ENCODE measurements at regions not wholly inside any gene's neighbourhood (a gene's known extent, or its start where the extent isn't known, plus 50 kb on each side); places are given as distances from the start of the nearest gene placed in this dataset.
A peak's percentile ranks its signal among the peaks of the same experiment; 100 is the strongest.
"Not testable (repeated sequence)": the region's sequence is repeated elsewhere in the genome, so short reads cannot be mapped to it uniquely, and the experiment has no call there.

GRCh38 chr13:76594435-76594834 is 291.8 kb downstream of the KCTD12 start:
- ATAC-seq, result no peak
- intact Hi-C loops (cut with DNase I), result no loop called here
- no peak for DNase-seq

GRCh38 chr13:76586842-76587241 is 299.4 kb downstream of the KCTD12 start:
- ATAC-seq, result no peak

GRCh38 chr13:76579701-76580100 is 306.5 kb downstream of the KCTD12 start:
- no peak for ATAC-seq
- intact Hi-C loops (cut with DNase I), result no loop called here
- no peak for DNase-seq

More at GRCh38 chr13:76586842-76587241, 299.4 kb downstream of the KCTD12 start:
- intact Hi-C loops (cut with DNase I), result no loop called here
- no peak for DNase-seq

- ATAC-seq; DNase-seq; intact Hi-C loops (cut with DNase I): not testable (repeated sequence)
Observed at GRCh38 chr13:76575634-76576033, 310.6 kb downstream of the KCTD12 start.

DNA sequence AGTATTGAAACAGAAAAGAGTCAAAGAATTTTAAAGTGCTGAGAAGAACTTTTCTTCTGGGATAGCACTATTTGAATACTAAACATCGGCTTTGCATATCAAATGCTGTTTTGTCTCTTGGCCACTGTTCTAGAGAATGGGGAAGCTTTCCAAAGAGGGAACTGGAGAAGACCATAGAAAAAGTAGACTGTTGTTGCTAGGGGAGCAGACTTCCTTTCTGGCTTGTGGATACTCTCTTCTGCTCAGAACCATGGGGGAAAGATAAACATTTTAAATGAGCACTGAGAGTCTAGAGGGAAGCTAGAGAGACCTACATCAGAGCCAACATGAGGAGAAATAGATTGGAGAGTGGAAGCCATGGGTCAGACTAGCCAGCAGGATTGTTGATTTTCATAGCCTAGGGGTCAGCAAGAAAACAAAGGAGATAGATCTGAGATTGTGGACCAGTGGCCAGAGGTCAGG is 315.7 kb downstream of the KCTD12 start:
- DNase-seq (no peak), ATAC-seq (peak in 1 of 2 donors; percentile 19)
- intact Hi-C loops (cut with DNase I), result no loop called here

DNA sequence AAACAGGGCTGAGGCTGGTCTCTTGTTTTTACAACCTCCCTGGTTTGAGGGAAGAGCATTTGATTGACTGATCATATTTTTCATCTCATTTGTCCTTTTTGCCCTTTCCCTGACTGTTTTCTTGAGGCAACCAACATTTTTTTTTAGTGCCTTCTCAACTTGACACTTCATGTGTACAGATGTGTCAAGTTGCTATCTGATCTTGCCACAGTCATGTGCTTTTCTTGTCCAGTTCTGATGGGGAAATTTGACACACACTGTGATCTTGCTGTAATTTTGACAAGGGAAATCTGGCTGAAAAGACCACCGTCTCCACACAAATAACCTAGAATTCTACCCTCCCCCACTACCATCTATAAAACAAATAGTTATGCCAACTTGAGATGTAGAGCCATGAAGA is 329.6 kb downstream of the KCTD12 start:
- intact Hi-C loops (cut with DNase I), result no loop called here
- ATAC-seq (no peak), DNase-seq (no peak)

DNA sequence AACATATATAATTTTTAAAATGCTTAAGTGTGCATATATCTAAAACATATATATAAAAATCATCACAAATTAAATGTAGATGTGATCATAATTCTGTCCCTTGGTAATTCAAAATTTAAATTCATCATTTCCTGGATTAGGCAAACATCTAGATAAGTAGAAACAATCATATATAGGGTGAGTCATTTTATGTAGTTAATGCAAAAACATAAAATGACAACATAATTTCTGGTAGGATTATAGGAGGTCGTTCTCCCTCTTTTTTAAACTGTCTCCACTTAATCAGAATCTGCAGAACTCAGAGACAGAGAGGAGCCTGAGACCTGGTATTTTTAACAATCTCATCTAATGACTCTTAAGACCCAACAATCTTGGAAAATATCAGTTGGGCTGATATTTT is 333.4 kb downstream of the KCTD12 start:
- ATAC-seq, result no peak

GRCh38 chr13:76552041-76552772 is 334.0 kb downstream of the KCTD12 start:
- intact Hi-C loops (cut with DNase I), result no loop called here
- no peak for DNase-seq
- ATAC-seq, result no peak

More for the DNA sequence above, 333.4 kb downstream of the KCTD12 start:
- DNase-seq, result no peak
- intact Hi-C loops (cut with DNase I), result no loop called here

DNA sequence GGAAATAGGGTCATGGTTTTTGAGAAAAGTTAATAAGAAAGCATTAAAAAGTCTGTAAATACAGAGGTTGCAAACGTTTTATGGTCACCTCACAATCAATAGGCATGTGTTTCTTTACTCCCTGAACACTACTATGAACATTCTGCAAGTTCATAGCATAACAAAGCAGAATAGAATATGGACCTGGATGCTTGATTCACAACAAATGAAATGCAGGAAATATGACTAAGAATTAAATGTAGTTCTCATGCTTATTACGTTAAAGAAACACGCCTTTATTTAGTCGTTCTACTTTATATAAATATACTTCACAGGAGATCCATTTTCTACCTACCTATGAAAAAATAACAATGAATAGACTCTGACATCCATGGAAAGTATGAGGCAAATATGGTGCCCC is 344.0 kb downstream of the KCTD12 start:
- no peak for ATAC-seq
- DNase-seq, result no peak
- intact Hi-C loops (cut with DNase I), result no loop called here

- intact Hi-C loops (cut with DNase I), result no loop called here
- ATAC-seq (no peak), DNase-seq (no peak)
Observed at GRCh38 chr13:76538004-76538403, 348.2 kb downstream of the KCTD12 start.

DNA sequence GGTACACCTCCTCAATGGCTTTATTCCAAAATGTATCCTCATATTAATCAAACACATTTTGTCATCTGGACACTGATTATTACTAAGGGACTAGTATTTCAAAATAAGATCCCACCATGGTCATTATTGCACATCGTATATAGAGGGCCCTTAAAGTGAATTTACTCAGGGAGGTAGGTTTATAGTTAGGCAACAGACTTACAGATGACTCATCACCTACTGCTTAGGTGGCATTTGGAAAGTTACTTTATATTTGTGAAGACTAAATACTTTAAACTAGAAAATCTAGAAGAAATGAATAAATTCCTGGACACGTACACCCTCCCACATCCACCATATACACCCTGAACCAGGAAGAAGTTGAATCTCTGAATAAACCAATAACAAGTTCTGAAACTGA is 353.0 kb downstream of the KCTD12 start:
- intact Hi-C loops (cut with DNase I), result no loop called here
- DNase-seq, result no peak
- no peak for ATAC-seq

DNA sequence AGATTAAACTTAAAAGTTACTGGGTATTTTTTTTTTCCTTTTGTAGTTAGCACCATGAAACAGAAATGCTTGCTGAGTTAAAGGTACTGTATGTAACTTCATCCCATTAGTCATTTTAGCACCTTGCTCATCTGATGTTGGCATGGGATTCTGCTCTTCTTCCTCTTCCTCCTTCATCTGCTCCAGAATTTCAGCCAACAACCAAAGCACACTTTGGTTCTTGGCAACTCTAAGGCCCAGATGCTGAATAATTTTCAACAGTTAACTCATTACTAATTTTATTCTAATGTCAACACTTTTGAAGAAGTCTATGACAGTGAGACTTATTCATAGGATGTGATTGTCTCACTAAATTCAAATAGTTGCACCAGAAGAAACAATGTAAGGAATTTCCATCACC is 359.2 kb downstream of the KCTD12 start:
- DNase-seq, result no peak
- no peak for ATAC-seq
- intact Hi-C loops (cut with DNase I), result no loop called here

DNA sequence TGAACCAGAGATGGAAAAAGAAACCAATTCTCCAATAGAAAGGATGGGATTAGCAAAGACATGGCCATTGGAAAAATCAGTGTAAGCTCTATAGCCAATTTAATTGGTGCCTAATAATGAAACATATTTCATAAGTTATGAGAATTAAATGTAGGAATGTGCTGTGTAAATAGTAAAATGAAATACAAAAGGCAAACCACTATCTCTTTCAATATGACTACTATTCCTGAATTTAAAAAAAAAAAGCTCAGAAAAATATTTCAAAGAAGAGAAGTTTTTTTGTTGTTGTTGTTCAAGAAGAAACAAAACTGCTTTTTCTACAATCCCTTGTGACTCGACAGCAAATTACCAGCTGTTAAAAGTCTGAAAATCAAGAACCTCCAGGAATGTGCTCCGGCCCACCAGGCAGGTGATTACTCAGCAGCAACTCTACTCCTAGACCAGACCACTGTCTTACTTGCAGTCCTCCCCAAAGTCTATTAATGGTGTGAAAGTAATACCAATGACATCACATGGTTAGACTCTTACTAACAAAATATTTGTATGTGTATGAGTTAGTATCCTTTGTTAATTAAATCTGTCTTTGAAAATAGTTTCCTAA is 362.4 kb downstream of the KCTD12 start:
- ATAC-seq (no peak), DNase-seq (no peak)
- intact Hi-C loops (cut with DNase I), result no loop called here

- DNase-seq (no peak), ATAC-seq (no peak)
- intact Hi-C loops (cut with DNase I), result no loop called here
Observed at GRCh38 chr13:76522083-76522755, 364.0 kb downstream of the KCTD12 start.

GRCh38 chr13:76519685-76520084 is 366.5 kb downstream of the KCTD12 start:
- DNase-seq, result no peak
- ATAC-seq, result no peak
- intact Hi-C loops (cut with DNase I), result no loop called here

- ATAC-seq (no peak), DNase-seq (no peak)
- intact Hi-C loops (cut with DNase I), result no loop called here
Observed at GRCh38 chr13:76516586-76516985, 369.6 kb downstream of the KCTD12 start.

DNA sequence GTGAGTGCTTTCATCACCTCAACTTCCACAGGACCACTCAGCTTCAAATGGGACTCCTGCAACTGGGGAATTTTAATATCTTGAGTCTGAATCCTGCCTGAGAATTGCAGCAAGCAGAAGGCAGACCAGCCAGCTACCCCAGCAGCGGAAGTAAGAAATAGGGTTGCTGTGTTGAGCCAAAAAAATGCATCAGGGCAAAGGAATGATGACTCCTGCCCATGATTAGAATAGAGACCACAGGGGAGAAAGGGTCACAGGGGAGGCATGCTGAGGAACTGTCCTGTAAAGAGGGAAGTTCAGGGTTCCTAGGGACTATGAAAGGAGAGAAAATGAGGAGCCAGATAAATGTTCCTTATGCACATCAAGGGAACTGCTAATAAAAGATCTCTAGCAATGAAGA is 370.2 kb downstream of the KCTD12 start:
- DNase-seq (no peak), ATAC-seq (peak in 1 of 2 donors; percentile 32)
- intact Hi-C loops (cut with DNase I), result no loop called here

- ATAC-seq (peak; percentile 53 to 63), DNase-seq (no peak)
- intact Hi-C loops (cut with DNase I), result no loop called here
Observed at GRCh38 chr13:76512721-76513145, 373.5 kb downstream of the KCTD12 start.

DNA sequence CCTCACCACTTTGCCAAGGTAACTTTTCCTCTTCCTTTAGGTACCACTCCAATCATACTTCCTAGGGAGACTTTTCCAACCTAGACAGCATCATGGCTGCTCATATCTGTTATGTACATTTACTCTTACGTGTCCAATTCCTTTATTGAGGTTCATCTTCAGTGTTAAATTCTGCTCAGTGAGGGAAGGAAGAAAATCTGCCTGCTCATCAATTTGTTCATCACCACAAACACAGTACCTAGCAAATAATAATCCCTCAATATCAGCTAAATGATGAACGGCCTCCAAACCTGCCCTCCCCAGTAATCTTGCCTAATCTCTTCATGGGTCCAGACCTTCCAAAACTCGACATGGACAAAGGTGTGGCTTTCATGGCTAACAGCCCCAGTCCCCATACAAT is 380.8 kb downstream of the KCTD12 start:
- intact Hi-C loops (cut with DNase I), result no loop called here
- ATAC-seq (no peak), DNase-seq (no peak)

DNA sequence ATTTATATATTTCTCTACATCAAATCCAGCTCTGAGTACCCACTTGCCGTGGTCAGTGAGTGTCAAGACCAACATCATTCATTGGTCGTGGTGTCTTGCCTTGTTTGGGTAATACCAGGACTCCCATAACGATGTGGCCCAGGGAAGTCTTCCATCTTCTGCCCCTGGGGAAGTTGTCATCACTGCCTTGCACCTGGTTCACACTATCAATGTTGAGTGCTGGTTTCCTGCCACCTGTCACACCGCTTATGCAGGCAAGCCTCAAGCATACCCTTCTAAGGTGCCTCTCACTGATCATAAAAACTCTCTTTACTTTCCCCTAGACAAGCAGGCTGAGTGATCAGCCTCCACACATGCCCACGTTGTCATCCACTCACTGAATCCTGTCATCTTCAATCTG is 382.4 kb downstream of the KCTD12 start:
- ATAC-seq, result no peak
- intact Hi-C loops (cut with DNase I), result no loop called here

More for the DNA sequence above, 382.4 kb downstream of the KCTD12 start:
- no peak for DNase-seq

Data from left cardiac atrium (tissue), 4 donors.